Pancreas (tissue), 10 donors: ENCODE measurements at regions not wholly inside any gene's neighbourhood (a gene's known extent, or its start where the extent isn't known, plus 50 kb on each side); places are given as distances from the start of the nearest gene placed in this dataset.
A peak's percentile ranks its signal among the peaks of the same experiment; 100 is the strongest.

Experiments used
- ATAC-seq, 4 donors: fragments of 200-7000 bp; cut with Tn5 transposase; one replicate each; pipeline versions ENCODE4 v1.8.0 to v1.9.1; 2020; ENCODE audit warnings: mild to moderate bottlenecking in 4 of 4, moderate library complexity in 4 of 4
- DNase-seq, 6 donors: peaks; one replicate each; pipeline ENCODE4 v3.0.0-alpha.2; 2020
- FAIRE-seq: peaks from 2 replicates; lab custom pipeline; 2012; peaks lifted over from hg19 to GRCh38; lab: Jason Lieb, UNC
- H3K27ac ChIP-seq, 4 donors: fragments of 200-600 bp; sonication (generic); 1 replicate in 3 of 4; 2 replicates in 1 of 4; pipeline versions ENCODE4 v1.5.0 to v1.8.0; 2020
- H3K27me3 ChIP-seq, 4 donors: fragments of 200-600 bp; one replicate each; pipeline ENCODE4 v1.8.0; 2021
- H3K36me3 ChIP-seq, 3 donors: fragments of 200-600 bp; sonication (generic) in 1 of 3; one replicate each; pipeline versions ENCODE4 v1.5.0 to v1.8.0; 2020 to 2021
- H3K4me1 ChIP-seq, 3 donors: fragments of 200-600 bp; one replicate each; pipeline ENCODE4 v1.8.0; 2021
- H3K4me3 ChIP-seq, 4 donors: fragments of 200-600 bp; sonication (generic) in 2 of 4; one replicate each; pipeline versions ENCODE4 v1.5.0 to v1.8.0; 2020 to 2021
- H3K9me3 ChIP-seq, 4 donors: fragments of 200-600 bp; one replicate each; pipeline ENCODE4 v1.8.0; 2021
- WGBS, 2 donors: extraction: QIAGEN DNeasy Blood & Tissue Kit; methylation state at CpG; one replicate each; pipeline ENCODE4 v1.1.7; 2013; 5-methylcytosine and 5-hydroxymethylcytosine counted together
- intact Hi-C, 3 donors: fragments of 100-400 bp; cut with DNase I; formaldehyde crosslinking; loops; one replicate each; pipeline versions ENCODE4 v1.11.1 to v1.14.2; 2022
- TF ChIP-seq, protein P1 (sequence below), 4 donors: fragments of 200-600 bp; sonication (generic) in 3 of 4; IDR thresholded peaks; one replicate each; pipeline versions ENCODE4 v1.5.0 to v1.8.0; 2021; ENCODE audit warnings: antibody characterized with exemption in 4 of 4
- donor health status: healthy with polysubstance abuse.
- donor health status: DM: no; HTN: no; CAD: no; lungs with moderate emphysema.
- donor health status: DM: no; HTN: no; CAD: no.
- donor health status: control.
- donor health status: control.
- donor health status: Bipolar disorder and iron deficiency.
- donor health status: DM: yes; HTN: yes; CAD: no.
- donor health status: DM: no; HTN: no; CAD: no.
- donor health status: DM: no; HTN: no; CAD: no.
- donor health status: DM: yes; HTN: yes; CAD: no.

- DNase-seq (no peak), FAIRE-seq (no peak), ATAC-seq (no peak)
- TF ChIP-seq, protein P1, sequence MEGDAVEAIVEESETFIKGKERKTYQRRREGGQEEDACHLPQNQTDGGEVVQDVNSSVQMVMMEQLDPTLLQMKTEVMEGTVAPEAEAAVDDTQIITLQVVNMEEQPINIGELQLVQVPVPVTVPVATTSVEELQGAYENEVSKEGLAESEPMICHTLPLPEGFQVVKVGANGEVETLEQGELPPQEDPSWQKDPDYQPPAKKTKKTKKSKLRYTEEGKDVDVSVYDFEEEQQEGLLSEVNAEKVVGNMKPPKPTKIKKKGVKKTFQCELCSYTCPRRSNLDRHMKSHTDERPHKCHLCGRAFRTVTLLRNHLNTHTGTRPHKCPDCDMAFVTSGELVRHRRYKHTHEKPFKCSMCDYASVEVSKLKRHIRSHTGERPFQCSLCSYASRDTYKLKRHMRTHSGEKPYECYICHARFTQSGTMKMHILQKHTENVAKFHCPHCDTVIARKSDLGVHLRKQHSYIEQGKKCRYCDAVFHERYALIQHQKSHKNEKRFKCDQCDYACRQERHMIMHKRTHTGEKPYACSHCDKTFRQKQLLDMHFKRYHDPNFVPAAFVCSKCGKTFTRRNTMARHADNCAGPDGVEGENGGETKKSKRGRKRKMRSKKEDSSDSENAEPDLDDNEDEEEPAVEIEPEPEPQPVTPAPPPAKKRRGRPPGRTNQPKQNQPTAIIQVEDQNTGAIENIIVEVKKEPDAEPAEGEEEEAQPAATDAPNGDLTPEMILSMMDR (IDR thresholded peaks at IDR 0.05), result no peak
- no peak overlapping the region for H3K27ac ChIP-seq
- H3K4me3 ChIP-seq, result no peak overlapping the region
- H3K9me3 ChIP-seq, result no peaks in the 10 kb centered on the region
- H3K4me1 ChIP-seq, result no peaks in the 10 kb centered on the region
- intact Hi-C loops, result no loop called here
- no peaks in the 10 kb centered on the region for H3K27me3 ChIP-seq
- WGBS, 2 donors, result 72 to 82% methylated on average over 2 of the region's 2 CpGs
- no peaks in the 10 kb centered on the region for H3K36me3 ChIP-seq
Measured at GRCh38 chr7:115754226-115754625, 276.3 kb downstream of the TFEC start.

GRCh38 chr7:115749924-115750323 is 280.6 kb downstream of the TFEC start:
- intact Hi-C loops, result no loop called here
- DNase-seq (no peak), ATAC-seq (no peak), FAIRE-seq (no peak)
- no peaks in the 10 kb centered on the region for H3K9me3 ChIP-seq
- no peaks in the 10 kb centered on the region for H3K36me3 ChIP-seq
- TF ChIP-seq, protein P1 (IDR thresholded peaks at IDR 0.05), result no peak
- no peaks in the 10 kb centered on the region for H3K27me3 ChIP-seq
- no peak overlapping the region for H3K27ac ChIP-seq
- H3K4me1 ChIP-seq, result no peaks in the 10 kb centered on the region
- no peak overlapping the region for H3K4me3 ChIP-seq
- 66 to 77% methylated on average over 6 of the region's 6 CpGs for WGBS, 2 donors

GRCh38 chr7:115748123-115748738 is 282.3 kb downstream of the TFEC start:
- Histone ChIP-seq H3K36me3 (no peaks in the 10 kb centered on the region), H3K27me3 (no peaks in the 10 kb centered on the region), H3K4me3 (no peak overlapping the region), H3K27ac (no peak overlapping the region), H3K9me3 (no peaks in the 10 kb centered on the region), H3K4me1 (no peaks in the 10 kb centered on the region)
- WGBS, 2 donors, result 34% methylated on average over 5 of the region's 5 CpGs
- DNase-seq (no peak), ATAC-seq (peak in 3 of 4 donors; percentile 46 to 58 (median 54)), FAIRE-seq (peak; percentile 39)
- TF ChIP-seq, protein P1 (IDR thresholded peaks at IDR 0.05), result no peak
- intact Hi-C loops, result no loop called here

DNA sequence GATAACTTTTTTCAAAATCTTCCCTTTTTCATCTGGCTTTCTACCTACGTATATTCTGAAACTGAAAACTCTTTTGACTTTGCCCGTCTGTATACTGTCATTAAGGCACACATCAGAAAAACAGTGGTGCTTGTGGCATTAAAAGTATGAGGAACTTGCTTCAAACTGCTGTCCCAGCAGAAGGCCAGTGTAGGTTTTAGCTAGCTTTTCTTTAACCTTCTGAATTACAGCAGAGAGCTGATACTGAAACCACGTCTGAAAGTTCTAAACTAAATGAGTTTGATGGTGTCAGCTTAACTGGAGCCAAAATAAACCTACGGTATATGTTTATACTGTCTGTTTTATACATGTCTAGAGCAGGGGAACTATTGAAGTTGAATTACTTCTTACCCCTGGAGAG is 283.4 kb downstream of the TFEC start:
- DNase-seq (no peak), ATAC-seq (no peak), FAIRE-seq (no peak)
- no peaks in the 10 kb centered on the region for H3K9me3 ChIP-seq
- intact Hi-C loops, result no loop called here
- no peaks in the 10 kb centered on the region for H3K27me3 ChIP-seq
- H3K27ac ChIP-seq, result peak overlapping the region in 1 of 4 donors; percentile 9
- WGBS, 2 donors, result 39 to 40% methylated on average over 4 of the region's 4 CpGs
- no peaks in the 10 kb centered on the region for H3K36me3 ChIP-seq
- TF ChIP-seq, protein P1 (IDR thresholded peaks at IDR 0.05), result no peak
- H3K4me3 ChIP-seq, result no peak overlapping the region
- H3K4me1 ChIP-seq, result no peaks in the 10 kb centered on the region

DNA sequence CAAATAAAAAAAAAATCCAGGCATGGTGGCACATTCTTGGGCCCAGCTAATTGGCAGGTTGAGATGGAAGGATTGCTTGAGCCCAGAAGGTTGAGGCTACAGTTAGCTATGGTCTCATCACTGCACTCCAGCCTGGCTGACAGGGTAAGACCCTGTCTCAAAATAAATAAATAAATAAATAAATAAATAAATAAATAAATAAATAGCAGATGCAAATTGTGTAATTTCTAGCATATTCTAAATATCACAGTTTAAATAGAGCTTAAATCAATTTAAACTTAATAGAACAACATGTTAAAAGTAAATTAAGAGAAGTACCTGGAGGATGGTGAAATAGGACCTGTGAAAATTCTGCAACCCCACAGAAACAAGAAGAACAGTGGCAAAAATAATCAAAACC is 290.5 kb downstream of the TFEC start:
- Histone ChIP-seq H3K27ac (no peak overlapping the region), H3K4me3 (no peak overlapping the region), H3K36me3 (no peaks in the 10 kb centered on the region), H3K4me1 (no peaks in the 10 kb centered on the region), H3K27me3 (no peaks in the 10 kb centered on the region), H3K9me3 (no peaks in the 10 kb centered on the region)
- DNase-seq (no peak), FAIRE-seq (no peak), ATAC-seq (no peak)
- intact Hi-C loops, result no loop called here
- TF ChIP-seq, protein P1 (IDR thresholded peaks at IDR 0.05), result no peak
